PC-3 (cell line): ENCODE measurements at regions not wholly inside any gene's neighbourhood (a gene's known extent, or its start where the extent isn't known, plus 50 kb on each side); places are given as distances from the start of the nearest gene placed in this dataset.

Source experiments
- ATAC-seq: fragments of 200-7000 bp; cut with Tn5 transposase; 2 replicates; pipeline ENCODE4 v1.9.1; 2020; ENCODE audit warnings: mild to moderate bottlenecking, moderate library complexity
- BruUV-seq: library from RNA; stranded (reverse); fragments of 400-500 nt; replicated peaks from 2 replicates; lab custom pipeline; 2021; lab: Mats Ljungman, UMichigan
- CTCF ChIA-PET: fragments of 300-600 bp; sonication (Branson Sonifier 250); formaldehyde crosslinking; loops from one replicate; lab custom pipeline; 2022; ENCODE audit warnings: antibody characterized with exemption; lab: Charles Lee
- POLR2A ChIA-PET: fragments of 300-600 bp; sonication (Branson Sonifier 250); formaldehyde crosslinking; loops from one replicate; lab custom pipeline; 2022; ENCODE audit warnings: antibody characterized with exemption; ENCODE audit not compliant: unreplicated experiment; lab: Charles Lee
- DNase-seq: peaks from one replicate; pipeline ENCODE4 v3.0.0-alpha.2; 2015
- H2AFZ ChIP-seq: fragments of 300-600 bp; sonication (generic); 2 replicates; pipeline ENCODE4 v1.6.0; 2016; ENCODE audit warnings: antibody characterized with exemption, low read length
- H3F3A ChIP-seq: fragments of 300-600 bp; sonication (generic); one replicate; pipeline ENCODE4 v1.6.0; 2017; ENCODE audit warnings: antibody characterized with exemption, low read length, control low read depth, mild to moderate bottlenecking; ENCODE audit not compliant: unreplicated experiment
- H3K27ac ChIP-seq: fragments of 300-600 bp; sonication (generic); 2 replicates; pipeline ENCODE4 v1.5.1; 2016; ENCODE audit warnings: mild to moderate bottlenecking, low read length
- H3K27me3 ChIP-seq: fragments of 300-600 bp; sonication (generic); 2 replicates; pipeline ENCODE4 v1.6.1; 2016; ENCODE audit warnings: low read length, mixed read lengths
- H3K36me3 ChIP-seq: fragments of 300-600 bp; sonication (generic); 2 replicates; pipeline ENCODE4 v1.6.1; 2016; ENCODE audit warnings: low read depth, mixed run types, low read length, mixed read lengths
- H3K4me1 ChIP-seq: fragments of 300-600 bp; sonication (generic); 2 replicates; pipeline ENCODE4 v1.5.1; 2016; ENCODE audit warnings: low read length; ENCODE audit not compliant: insufficient read depth
- H3K4me2 ChIP-seq: fragments of 300-600 bp; sonication (generic); 2 replicates; pipeline ENCODE4 v1.6.0; 2016; ENCODE audit warnings: low read length
- H3K4me3 ChIP-seq: fragments of 300-600 bp; sonication (generic); 2 replicates; pipeline ENCODE4 v1.5.1; 2016; ENCODE audit warnings: mild to moderate bottlenecking, low read length, mixed read lengths
- H3K79me2 ChIP-seq: fragments of 300-600 bp; sonication (generic); 2 replicates; pipeline ENCODE4 v1.6.1; 2017; ENCODE audit warnings: low read length, mixed read lengths
- H3K9ac ChIP-seq: fragments of 300-600 bp; sonication (generic); 2 replicates; pipeline ENCODE4 v1.6.0; 2016; ENCODE audit warnings: mild to moderate bottlenecking, low read length
- H3K9me2 ChIP-seq: fragments of 300-600 bp; sonication (generic); replicated peaks from 2 replicates; pipeline ENCODE4 v1.6.1; 2016; ENCODE audit warnings: mixed run types, low read length, mixed read lengths
- H3K9me3 ChIP-seq: fragments of 300-600 bp; sonication (generic); 2 replicates; pipeline ENCODE4 v1.6.1; 2016; ENCODE audit warnings: low read length, mixed read lengths
- H4K20me1 ChIP-seq: fragments of 300-600 bp; sonication (generic); 2 replicates; pipeline ENCODE4 v1.6.1; 2016; ENCODE audit warnings: low read length, mixed read lengths
- CTCF ChIP-seq: fragments of 300-600 bp; sonication (generic); conservative IDR thresholded peaks from 2 replicates; pipeline ENCODE4 v1.5.1; 2017; ENCODE audit warnings: antibody characterized with exemption, low read depth, mild to moderate bottlenecking, low read length
- EZH2 ChIP-seq: fragments of 300-600 bp; sonication (generic); IDR thresholded peaks from one replicate; pipeline ENCODE4 v1.6.1; 2017; ENCODE audit warnings: antibody characterized with exemption, mild to moderate bottlenecking, low read length; ENCODE audit not compliant: unreplicated experiment
- EZH2phosphoT487 ChIP-seq: fragments of 300-600 bp; sonication (generic); IDR thresholded peaks from 2 replicates; pipeline ENCODE4 v1.6.1; 2018; ENCODE audit warnings: mild to moderate bottlenecking, antibody characterized with exemption, low read length, borderline replicate concordance
- intact Hi-C: fragments of 100-400 bp; cut with micrococcal nuclease; formaldehyde crosslinking; loops from 2 replicates; pipeline ENCODE4 v1.9.0; 2023

- no peaks in the 10 kb centered on the region for H3K27me3 ChIP-seq
- H3K27ac ChIP-seq: no peak overlapping the region
- H3K4me2 ChIP-seq: no peak overlapping the region
- H3K9me2 ChIP-seq: no peaks in the 10 kb centered on the region
- DNase-seq: no peak
- ChIA-PET POLR2A (interaction anchor here (0.7 kb wide), 1 partner anchor 1129 kb away, joined by 3 read pairs; no protein-coding TSS in a partner anchor), CTCF (no interaction called here)
- TF ChIP-seq EZH2phosphoT487: no peak
- no peak for TF ChIP-seq EZH2
- no peak for TF ChIP-seq CTCF
- no peaks in the 10 kb centered on the region for H4K20me1 ChIP-seq
- no peaks in the 10 kb centered on the region for H3K79me2 ChIP-seq
- H3K9ac ChIP-seq: no peak overlapping the region
- H3K4me1 ChIP-seq: no peaks in the 10 kb centered on the region
- H2AFZ ChIP-seq: no peak overlapping the region
- H3K4me3 ChIP-seq: no peak overlapping the region
- H3K9me3 ChIP-seq: no peaks in the 10 kb centered on the region
- intact Hi-C loops: no loop called here
- ATAC-seq: no peak
- no peaks in the 10 kb centered on the region for H3F3A ChIP-seq
- H3K36me3 ChIP-seq: no peaks in the 10 kb centered on the region
- BruUV-seq: no TSS peak
These were observed 330.4 kb upstream of the ESRRG start for GRCh38 chr1:217053676-217054075.

- ATAC-seq: no peak
- Histone ChIP-seq H3K36me3 (no peaks in the 10 kb centered on the region), H3K9me3 (no peaks in the 10 kb centered on the region), H3F3A (no peaks in the 10 kb centered on the region), H3K4me3 (no peak overlapping the region), H3K9me2 (no peaks in the 10 kb centered on the region), H3K79me2 (no peaks in the 10 kb centered on the region), H4K20me1 (no peaks in the 10 kb centered on the region), H2AFZ (no peak overlapping the region), H3K9ac (no peak overlapping the region), H3K27ac (no peak overlapping the region), H3K4me1 (no peaks in the 10 kb centered on the region), H3K27me3 (no peaks in the 10 kb centered on the region), H3K4me2 (no peak overlapping the region)
- no peak for TF ChIP-seq CTCF
- TF ChIP-seq EZH2phosphoT487: no peak
- no peak for TF ChIP-seq EZH2
- POLR2A ChIA-PET: no interaction called here
- intact Hi-C loops: no loop called here
- CTCF ChIA-PET: no interaction called here
- no TSS peak for BruUV-seq
- DNase-seq: no peak
These were observed 329.4 kb upstream of the ESRRG start for GRCh38 chr1:217052626-217053025.

GRCh38 chr1:217052196-217052595 lies 329.0 kb upstream of the ESRRG start:
- CTCF ChIA-PET: no interaction called here
- Histone ChIP-seq H3K4me3 (no peak overlapping the region), H3K9me2 (no peaks in the 10 kb centered on the region), H3K27ac (no peak overlapping the region), H4K20me1 (no peaks in the 10 kb centered on the region), H3K79me2 (no peaks in the 10 kb centered on the region), H3K27me3 (no peaks in the 10 kb centered on the region), H2AFZ (no peak overlapping the region), H3K9ac (no peak overlapping the region), H3K4me2 (no peak overlapping the region), H3K9me3 (no peaks in the 10 kb centered on the region), H3F3A (no peaks in the 10 kb centered on the region), H3K4me1 (no peaks in the 10 kb centered on the region), H3K36me3 (no peaks in the 10 kb centered on the region)
- POLR2A ChIA-PET: no interaction called here
- DNase-seq: no peak
- BruUV-seq: no TSS peak
- TF ChIP-seq CTCF: no peak
- no peak for TF ChIP-seq EZH2
- no peak for TF ChIP-seq EZH2phosphoT487
- intact Hi-C loops: no loop called here
- ATAC-seq: no peak
